HG02852 (cell line): ENCODE measurements at regions not wholly inside any gene's neighbourhood (a gene's known extent, or its start where the extent isn't known, plus 50 kb on each side); places are given as distances from the start of the nearest gene placed in this dataset.

ENCODE experiments used
- ATAC-seq: cut with Tn5 transposase; IDR thresholded peaks from one replicate; pipeline ENCODE4 v1.9.1; 2021; ENCODE audit warnings: mild to moderate bottlenecking, moderate library complexity; ENCODE audit not compliant: unreplicated experiment

DNA sequence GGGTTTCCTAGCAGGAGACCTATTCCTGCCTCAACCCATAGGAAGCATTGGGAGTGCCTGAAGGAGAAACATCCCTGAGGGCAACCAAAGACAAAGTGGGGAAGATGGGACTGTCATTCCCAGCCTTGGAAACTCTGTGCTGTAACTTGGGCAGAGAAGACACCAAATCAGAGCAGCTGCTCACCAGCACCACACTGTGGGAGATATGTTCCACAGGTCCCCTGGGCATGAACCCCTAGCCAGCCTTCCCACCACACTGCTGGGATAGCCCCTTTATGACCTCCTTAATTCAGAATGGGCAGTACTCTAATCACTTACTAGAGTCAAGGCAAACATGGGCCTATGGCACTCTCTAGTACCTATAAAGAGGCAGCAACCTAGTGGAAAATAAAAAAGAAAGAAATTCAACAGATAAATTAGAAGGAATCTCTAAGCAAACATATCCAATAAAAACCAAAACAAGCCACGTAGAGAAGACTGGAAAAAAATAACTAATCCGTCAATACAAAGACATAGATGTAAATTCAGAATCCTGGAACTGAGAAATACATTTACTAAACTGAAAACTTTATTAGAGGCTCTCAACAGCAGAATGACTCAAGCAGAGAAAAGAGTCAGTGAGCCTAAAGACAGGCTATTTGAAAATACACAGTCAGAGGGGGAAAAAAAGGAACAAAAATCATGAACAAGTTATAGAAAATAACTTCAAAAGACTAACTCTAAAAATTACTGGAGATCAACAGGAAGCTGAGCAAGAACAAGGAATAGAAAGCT, 878.4 kb upstream of the FRG1 start:
- ATAC-seq = no peak

DNA sequence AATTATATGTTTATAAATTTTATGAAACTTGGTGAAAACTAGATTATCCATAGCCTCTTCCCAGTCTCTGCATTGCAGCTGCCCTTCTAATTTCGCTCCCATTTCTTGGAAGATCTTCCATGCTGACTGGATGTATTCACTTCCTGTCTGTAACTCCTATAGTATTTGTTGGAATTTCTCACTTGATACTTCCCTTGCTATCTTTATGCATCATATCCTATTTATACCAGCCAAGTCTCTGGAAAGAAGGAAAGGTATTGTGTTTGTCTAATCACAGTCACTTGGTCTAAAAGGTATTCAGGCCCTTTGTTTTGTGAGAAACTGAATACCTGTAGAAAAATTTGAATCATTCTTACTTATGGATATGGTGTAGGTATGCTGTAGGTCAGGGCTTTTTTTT, 870.9 kb upstream of the FRG1 start:
- ATAC-seq = no peak

DNA sequence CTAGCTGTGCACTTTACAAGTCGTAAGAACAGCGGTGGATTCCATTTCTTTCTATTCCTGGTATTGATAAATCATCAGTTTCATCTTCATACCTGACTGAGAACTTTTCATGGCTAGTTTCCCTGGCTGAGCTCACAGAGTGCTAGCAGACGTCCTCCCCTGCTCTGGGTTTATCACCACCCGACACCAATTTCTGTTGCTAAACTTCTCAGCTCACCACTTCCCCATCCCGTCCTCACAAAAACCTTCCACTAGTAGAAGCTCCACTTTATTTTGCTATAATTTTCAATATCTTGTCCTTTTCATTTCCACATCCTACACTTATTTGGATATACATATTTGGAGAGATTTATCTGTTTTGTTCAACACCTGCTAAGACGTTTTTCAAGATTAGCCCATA, 869.4 kb upstream of the FRG1 start:
- no peak for ATAC-seq

DNA sequence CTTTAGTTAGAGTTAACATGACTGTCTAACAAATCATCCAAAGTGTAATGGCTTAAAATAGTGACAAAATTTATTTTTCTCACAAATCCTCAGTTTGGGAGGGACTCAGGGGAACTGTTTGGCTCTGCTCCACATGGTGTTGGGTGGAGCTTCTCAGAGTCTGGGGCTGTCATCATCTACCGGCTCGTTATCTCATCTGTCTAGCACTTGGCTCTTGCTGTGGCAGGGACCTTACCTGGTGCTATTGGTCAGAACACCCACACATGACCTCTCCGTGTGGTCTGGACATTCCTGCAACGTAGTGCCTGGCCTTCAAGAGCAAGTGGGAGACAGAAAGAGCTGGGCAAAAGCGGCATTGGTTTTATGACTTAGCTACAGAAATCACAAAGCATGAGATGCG, 866.9 kb upstream of the FRG1 start:
- ATAC-seq = no peak

DNA sequence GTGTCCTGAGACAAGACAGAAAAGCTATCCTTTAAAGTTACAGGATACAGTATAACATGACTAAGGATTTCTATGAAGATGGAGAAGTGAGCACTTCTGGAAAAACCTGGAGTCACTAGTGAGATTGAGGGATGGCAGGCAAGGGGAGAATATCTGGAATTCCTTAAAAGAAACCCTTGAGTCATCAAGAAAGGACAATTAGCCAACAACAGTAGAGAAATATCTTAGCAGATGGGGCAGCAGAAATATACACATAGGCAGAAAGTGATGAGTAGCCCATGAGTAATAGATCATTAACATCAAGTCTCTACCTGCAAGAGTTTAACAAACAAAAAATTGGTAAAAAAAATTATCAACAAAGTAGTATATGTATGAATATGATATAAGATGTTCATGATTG, 858.8 kb upstream of the FRG1 start:
- no peak for ATAC-seq

DNA sequence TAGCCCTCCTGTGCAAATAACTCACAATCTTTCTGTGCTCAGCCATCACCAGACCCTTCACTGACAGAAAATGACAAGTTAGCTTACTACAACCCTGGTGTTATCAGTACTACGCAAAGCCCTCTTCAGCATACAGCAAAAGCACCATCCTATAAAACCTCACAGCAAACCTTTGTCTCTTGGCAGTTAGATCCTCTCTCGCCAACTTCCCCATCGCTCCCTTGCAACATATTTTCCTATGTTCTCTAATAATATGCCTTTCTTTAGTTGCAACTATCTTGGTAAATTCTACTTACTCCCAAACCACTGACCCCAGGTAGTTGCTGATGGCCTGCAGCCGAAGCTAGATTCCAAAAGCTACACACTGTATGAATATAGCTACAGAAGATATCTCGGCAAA, 856.9 kb upstream of the FRG1 start:
- ATAC-seq = no peak

DNA sequence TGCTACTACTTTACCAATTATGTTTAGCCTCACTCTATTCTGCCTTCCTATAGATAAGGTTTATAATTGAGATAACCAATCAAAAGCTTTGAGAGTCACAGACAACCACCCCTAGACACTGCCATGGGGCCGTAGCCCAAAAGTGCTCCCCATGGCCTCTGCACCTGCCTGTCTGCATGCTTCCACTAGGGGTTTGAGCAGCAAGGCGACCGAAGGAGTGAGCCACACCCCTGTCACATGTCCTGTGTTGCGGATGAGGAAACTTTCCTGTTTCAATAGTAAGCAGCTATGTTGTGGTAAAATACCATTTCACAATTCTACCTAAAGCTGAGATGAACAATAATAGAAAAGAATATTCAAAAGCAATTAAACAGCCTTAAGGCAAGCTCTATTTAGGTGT, 856.0 kb upstream of the FRG1 start:
- no peak for ATAC-seq

DNA sequence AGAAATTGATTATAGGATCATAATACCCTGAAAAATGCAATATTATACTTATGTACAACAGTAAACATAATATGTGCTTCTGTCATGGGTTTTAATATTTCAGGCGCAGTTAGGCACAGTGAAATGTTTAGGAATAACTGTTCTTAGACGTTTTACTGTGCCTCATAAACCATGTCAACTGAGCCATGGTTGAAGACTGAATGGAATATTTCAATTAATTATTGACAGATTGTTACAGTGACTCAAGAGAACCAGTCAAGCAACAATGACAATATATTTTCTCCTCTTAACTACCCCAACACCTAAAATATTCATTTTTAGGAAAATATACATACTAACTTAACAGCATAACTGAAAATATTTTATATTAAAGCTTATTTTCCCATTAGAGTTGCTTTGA, 852.7 kb upstream of the FRG1 start:
- no peak for ATAC-seq

DNA sequence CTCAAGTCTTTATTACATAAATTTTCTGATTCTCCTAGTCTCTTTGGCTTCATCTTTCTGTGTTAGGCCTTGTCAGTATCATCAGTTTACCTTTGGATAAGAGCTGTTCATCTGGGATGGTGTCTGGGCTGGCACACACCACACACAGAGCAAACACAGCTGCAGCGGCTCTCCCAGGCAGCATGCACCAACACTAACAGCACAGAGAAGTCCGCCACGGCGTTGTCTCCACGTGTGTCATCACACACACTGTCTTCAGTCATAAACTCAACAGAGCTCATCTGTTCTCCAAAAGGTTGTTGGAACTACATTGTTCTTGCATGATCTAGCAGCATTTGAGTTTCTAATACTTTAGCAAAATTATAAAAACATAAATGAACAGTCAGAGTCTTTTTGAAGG, 851.9 kb upstream of the FRG1 start:
- no peak for ATAC-seq

DNA sequence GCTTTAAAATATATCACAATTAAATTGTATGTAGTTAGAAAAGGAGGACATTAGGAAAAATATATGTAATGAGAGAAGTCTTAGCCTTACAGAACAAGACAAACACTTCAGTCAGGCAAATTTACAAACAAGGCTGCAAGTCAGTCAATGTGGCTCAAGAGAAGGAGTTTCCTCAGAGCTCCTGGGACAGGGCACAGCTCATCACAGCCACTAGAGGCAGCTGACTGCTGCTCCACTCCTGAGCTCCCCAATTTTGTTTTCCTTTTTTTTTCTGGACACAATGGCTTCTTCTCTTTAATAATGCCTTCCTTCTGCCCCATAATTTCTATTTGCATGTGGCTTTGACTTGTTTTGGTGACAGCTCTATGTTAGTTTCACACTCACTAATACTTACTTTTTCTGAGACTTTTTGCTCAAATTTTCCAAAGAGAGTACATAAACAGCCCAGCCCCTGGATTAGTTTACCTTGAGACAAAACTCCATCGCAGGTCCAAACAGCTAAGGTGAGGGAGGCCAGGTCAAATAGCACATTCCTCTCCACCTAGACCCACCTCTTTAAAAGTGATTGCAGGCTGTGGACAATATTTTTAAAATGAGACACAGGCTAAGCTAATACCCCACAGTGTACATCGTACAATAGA, 850.4 kb upstream of the FRG1 start:
- no peak for ATAC-seq

DNA sequence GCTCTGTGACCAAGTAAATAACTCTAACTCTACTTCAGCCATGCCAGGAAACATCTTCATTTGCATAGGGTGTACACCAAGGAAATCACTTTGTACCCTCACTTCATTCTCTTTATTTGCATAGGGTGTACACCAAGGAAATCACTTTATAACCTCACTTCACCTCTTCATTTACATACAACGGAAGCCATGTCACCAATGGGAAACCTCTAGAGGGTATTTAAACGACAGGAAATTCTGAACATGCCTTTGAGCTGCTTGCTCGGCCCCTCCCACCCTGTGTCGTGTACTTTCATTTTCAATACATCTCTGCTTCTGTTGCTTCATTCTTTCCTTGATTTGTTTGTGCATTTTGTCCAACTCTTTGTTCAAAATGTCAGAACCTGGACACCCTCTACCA, 848.1 kb upstream of the FRG1 start:
- ATAC-seq = no peak

DNA sequence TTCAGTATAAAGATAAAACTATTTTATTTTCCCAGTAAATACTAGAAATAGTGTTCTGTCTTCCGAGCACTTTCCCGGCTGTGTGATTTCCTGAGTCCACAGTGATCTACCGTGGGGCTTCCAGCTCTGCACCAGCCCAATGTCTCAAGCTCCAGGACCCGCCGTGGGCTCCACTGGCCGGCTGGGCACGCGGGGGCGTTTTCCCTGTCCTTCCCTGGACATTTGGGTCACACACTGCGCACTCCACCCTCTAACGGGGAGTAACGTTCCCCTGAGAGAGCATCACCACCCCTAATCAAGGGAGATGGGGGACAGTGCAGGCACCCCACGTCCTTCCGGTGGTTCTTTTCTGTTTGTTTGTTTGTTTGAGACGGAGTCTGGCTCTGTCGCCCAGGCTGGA, 844.6 kb upstream of the FRG1 start:
- no peak for ATAC-seq

DNA sequence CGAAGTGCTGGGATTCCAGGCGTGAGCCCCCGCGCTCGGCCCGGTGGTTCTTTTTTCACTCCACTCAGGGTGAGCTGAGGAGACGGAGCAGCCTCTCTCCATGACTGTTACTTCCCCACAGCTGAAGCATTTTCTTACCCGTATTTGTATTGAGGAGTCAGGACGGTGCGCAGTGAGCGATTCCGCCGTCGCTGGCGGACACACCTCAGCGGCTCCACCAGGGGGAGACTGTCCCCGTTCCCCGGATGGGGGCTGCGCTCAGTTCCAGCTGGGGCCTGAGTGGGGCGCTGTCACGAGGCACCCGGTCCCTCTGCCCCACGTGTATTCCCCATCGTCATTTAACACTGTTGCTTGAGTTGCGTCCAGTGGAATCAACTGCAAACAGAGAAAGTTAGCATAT, 844.0 kb upstream of the FRG1 start:
- no peak for ATAC-seq

DNA sequence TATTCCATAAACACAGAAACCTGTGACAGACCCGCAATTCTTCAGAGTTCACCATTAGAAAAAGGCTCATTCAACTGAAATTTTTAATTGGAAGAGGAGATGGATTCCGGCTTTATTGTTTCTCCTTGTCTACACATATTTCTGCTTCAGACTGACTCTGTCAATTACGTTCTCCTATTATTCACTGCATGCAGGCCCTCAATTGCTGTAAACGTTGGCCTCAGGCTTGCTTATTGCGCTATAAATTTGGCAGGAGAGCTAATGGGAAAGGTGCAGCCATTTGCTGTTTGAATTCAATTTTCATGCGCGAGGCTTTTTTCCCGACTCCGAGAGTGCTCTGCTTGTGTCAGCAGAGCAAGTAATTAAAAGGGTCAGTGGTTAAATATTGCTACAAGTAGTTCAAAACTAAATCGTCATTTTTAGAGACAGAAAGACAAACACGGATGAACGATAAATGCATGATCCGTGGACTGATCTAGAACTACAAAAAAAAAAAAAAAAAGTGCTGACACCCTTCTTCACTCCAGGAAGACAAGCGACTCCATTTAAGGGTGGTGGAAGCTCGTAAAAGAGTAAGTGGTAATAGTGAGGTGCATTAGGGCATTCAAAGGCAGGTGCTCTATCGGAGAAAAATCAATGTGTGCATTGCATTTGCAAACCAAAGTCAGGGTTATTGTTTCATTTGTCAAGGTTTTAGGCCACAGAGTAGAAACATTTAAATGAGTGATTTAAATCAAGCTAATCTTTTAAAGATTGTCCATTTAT, 841.6 kb upstream of the FRG1 start:
- no peak for ATAC-seq

DNA sequence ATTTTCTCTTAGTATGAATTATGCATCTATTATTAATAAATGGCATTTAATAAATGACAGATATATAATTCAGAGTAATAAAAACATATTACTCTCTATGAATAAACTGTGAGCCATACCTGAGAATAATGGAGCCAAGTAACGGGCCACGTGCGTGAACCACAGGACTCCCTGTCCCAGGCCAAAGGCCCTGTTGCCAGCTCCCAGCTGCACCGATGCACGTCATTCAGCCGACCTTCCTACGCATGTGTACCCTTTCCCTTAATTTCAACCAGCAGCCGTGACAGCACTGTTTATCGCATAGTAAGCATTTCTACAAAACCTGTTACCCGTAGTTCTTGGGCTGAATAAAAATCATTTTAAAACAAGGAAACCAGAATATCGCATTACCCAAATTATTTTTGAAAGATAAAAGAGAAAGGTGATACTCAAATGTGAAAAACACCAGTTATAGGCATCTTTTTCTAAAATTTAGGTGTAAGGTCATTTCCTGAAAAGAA, 827.2 kb upstream of the FRG1 start:
- ATAC-seq = no peak

DNA sequence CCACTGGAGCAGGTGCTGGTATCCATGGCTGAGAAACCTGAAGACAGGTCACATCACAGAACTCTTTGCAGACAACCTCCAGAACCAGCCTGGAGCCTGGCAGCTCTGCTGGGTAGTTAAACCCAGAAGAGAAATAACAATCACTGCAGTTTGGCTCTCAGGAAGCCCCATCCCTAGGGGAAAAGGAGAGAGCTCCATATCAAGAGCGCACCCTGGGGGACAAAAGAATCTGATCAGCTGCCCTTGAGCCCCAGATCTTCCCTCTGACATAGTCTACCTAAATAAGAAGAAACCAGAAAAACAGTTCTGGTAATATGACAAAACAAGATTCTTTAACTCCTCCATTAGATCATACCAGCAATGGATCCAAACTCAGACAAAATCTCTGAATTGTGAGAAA, 823.2 kb upstream of the FRG1 start:
- no peak for ATAC-seq

DNA sequence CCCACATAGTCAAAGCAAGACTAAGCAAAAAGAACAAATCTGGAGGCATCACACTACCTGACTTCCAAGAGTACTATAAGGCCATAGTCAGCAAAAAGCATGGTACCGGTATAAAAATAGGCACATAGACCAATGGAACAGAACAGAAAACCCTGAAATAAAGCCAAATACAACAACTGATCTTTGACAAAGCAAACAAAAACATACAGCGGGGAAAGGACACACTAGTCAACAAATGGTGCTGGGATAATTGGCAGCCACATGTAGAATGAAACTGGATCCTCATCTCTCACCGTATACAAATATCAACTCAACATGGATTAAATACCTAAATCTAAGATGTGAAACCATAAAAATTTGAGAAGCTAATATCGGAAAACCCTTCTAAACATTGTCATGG, 819.3 kb upstream of the FRG1 start:
- ATAC-seq = no peak

DNA sequence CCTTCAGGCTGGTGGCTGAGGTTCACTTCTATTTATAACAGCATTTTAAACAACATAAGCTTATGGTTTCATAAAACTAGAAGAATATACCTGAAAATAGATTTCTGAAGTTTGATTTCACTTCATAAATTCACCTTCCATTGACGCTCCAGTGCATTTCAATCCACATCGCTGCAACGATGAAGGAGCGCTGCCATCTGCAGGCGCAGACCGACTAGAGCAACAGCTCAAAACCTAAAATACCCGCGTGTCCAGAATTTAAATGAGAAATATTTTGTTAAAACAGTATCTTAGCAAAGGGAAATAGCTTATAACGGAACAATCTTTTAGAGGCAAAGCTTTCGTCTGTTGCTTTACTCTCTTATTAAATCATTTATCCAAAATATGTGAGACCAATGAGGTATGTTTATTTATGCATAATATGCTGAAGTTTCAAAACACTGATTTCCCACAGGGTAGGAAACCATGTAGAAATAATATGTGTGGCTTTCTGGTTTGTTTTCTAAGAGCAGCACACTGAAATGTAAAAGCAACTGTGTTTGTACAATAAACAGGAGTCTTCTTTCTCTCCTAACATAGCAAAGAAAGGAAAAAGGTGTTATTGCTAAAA, 816.4 kb upstream of the FRG1 start:
- no peak for ATAC-seq

DNA sequence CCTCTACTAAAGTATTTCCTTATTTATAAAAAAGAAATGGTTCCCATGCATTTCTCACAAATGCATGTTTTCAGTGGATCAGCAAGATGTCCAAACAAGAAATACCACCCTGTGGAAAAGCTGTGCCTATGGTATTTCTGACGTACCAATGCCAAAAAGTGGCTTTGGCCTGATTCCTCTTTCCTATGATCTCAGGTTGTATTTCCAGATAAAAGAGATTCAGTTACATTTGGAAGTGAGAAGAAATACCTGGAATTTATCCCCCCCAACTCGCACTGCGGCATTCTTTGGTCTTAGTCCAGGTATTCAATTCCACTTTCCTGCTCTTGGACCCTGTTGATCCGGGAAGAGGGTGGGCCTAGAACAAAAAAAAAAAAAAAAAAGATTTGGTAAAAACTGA, 815.9 kb upstream of the FRG1 start:
- no peak for ATAC-seq

DNA sequence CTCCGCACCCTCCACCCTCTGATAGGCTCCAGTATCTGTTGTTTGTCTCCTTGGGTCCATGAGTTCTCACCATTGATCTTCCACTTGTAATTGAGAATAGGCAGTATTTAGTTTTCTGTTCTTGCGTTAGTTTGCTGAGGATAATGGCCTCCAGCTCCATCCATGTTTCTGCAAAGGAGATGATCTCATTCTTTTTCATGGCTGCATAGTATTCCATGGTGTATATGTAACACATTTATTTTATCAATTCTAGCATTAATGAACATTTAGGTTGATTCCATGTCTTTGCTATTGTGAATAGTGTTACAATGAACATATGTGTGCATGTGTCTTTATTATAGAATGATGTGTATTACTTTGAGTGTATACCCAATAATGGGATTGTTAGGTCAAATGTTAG, 814.6 kb upstream of the FRG1 start:
- ATAC-seq = no peak

DNA sequence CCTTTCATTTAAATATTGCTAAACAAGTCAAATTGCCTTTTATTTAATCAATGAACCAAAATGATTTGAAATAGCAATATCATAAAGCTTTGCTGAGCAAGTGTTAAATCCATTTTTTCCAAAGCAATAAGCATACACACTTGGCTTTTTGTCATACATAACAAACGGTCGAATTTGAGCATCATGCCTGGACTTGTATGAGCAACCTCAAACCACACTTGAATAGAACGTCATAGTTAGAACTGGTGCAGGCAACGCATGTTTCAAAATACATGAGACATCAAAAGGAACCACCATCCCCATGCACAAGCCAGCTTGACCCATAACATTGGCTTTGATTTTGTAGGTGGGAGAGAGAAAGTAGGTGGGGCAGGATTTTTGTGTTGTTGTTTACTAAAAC, 812.3 kb upstream of the FRG1 start:
- ATAC-seq = no peak
